Fibroblast of upper back skin (primary cell): ENCODE measurements at regions not wholly inside any gene's neighbourhood (a gene's known extent, or its start where the extent isn't known, plus 50 kb on each side); places are given as distances from the start of the nearest gene placed in this dataset.
A peak's percentile ranks its signal among the peaks of the same experiment; 100 is the strongest.

ENCODE experiments used
- DNase-seq: peaks from one replicate; pipeline ENCODE4 v3.0.0-alpha.2; 2013

DNA sequence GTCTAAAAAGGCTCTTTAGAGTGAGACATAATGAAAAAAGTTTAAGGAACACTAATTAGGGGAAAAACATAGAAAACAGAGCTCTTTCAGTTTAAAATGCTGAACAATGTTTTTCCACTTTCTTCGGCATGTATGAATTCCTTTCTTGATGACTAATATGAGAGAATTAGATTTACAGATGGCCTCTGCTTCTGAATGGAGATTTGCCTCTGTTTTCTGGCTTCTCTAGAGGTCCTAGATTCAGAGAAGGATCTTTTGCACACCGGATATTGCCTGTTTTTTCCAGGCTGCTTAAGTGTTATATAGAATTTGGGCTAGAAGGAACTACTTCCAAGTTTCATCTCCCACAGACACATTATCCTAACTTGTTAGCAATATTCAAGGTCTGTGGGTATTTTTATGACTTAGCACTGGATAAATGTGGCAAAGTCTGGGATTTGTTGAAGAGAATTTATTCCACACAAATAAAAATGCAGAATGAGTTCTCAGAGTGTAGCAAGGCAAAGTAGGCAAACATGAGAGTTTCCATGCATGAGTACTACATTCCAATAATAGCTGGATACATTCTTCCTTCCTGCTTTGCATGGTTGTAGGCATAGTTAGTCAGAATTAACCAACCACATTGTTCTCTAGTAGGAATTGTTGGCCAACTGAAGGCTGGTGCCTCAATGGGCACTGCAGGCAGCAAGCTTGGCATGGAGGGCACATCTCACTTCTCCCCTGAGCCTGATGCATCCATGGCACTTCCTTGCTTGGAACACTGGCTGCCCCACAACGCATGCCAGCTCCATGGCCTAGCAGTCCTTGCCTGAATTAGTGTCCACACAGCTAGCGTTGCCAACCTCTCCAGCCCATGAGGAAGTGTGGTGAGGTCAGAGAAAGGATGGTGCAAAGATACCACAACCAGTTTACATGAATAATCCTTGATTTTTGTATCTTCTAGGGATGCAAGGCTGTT lies 224.2 kb downstream of the CLIC5 start:
- DNase-seq, result peak; percentile 87

DNA sequence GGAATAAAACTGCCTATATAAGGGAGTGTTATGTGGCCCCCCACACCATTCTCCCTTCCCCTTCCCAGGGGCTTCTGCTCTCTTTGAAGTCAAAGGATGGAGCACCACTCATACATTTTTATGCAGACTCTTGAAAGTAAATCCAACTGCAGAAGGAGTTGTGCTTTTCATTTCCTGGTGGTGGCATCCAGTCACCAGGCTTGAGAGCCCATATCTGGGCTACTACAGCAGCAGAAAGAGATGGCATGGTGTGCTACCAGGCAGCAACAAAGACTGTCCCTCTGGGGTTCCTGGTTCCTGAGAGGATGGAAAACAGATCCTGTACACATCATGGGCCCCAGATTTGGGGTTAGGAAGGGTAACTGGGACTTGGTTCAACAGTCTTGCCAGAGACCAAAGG lies 226.4 kb downstream of the CLIC5 start:
- DNase-seq, result no peak

DNA sequence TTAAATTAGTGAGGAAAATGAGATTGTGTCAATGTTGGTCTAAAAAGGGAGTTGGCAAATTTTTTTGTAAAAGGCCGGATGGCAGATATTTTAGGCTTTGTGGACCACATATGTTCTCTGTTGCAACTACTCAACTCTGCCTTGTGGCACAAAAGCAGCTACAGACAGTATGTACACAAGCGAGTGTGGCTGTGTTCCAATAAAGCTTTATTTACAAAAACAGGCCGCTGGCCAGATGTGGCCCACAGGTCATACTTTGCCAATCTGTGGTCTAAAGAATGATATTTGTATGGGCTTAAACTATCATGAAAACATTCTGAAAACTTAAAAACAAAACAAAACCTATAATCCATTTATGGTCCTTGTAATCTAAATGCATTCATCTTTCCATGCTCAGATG lies 228.3 kb downstream of the CLIC5 start:
- no peak for DNase-seq

DNA sequence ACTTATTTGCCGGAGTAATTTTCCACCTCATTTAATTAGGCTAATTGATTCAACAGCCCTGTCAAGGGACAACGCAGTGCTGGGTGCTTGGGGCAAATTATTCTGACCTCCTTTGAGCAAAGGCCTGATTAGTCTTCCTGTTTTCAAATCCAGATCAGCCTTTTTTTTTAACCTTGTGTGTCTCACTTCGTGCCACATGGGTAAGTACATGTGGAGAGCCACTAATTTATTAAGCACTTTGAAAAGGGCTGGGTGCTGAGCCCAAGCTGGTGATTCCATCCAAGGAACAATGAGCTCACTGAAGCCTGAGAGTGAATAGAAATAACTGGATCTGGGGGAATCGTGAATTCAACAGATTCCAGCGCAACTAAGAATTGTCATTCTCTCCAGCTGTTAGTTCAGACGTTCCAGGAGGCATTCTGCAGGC lies 229.3 kb downstream of the CLIC5 start:
- no peak for DNase-seq

DNA sequence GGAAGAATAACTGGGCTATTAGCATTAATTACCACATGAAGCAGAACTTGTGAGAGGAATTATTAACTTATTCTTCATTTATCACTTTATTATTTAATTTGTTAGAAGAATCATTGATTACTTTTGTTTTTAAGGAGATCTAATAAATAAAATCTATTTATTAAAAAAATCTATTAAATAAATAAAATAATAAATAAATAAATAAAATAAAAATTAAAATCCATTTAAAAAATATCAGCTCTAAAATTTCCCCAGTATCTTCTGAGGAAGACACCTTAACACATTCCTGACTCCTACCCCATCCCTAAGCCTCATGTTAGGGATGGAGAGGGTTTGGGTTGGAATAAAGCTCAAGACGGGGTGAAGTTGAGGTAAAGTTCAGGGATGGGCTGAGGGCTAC lies 231.4 kb downstream of the CLIC5 start:
- no peak for DNase-seq

DNA sequence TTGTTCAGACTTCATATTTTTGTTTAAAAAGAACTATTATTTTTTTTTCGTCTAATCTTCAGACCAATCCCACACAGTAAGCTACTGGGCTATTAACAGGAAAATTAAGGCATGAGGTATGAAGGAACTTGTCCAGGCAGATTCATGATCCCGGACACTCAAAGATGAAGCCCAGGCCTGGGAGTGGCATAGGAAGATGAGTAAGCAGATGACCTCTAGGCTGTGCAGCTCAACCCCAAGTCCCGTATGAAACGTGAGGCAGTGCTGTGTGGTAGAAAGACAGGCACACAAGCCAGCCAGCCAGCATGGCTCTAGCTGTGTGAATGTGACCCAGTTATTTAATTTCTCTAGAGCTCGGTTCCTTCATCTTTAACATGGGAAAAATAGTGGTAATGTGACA lies 231.9 kb downstream of the CLIC5 start:
- no peak for DNase-seq

DNA sequence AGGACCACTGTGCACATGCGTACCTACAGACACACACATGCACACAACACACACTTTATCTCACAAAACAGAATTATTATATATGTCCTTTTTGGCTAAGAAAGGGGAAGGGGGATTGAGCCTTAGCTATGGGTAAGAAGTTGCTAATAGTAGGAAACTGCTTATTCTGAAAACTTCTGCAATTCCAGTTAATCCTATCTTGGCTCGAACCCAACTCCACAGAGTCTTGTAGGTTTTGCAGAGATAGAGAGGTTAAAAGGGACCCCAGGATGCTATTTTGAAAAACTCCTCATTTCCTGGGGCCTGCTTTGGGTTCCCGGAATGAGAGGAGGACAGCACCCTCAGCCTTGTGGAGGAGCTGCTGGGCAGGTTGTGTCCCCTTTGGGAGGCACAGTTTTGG lies 233.8 kb downstream of the CLIC5 start:
- no peak for DNase-seq

DNA sequence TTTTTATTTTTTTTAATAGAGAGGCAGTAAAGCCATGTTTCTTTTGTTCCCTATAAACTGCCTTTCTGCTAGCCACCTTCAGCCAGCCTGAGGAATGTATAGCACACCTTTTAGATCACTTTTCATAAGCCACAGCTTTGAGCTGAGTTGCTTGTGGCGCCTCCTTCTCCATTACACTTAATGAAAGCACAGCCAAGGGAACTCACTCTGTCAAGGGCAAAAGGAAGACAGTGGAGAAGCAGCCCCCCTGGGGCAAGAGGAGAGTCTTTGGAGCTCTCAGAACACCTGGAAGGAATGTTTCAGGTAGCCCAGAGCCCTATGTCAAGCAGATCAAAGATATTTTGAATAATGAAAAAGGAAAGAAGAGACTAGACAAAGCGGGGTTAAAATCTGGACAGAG lies 235.1 kb downstream of the CLIC5 start:
- no peak for DNase-seq

DNA sequence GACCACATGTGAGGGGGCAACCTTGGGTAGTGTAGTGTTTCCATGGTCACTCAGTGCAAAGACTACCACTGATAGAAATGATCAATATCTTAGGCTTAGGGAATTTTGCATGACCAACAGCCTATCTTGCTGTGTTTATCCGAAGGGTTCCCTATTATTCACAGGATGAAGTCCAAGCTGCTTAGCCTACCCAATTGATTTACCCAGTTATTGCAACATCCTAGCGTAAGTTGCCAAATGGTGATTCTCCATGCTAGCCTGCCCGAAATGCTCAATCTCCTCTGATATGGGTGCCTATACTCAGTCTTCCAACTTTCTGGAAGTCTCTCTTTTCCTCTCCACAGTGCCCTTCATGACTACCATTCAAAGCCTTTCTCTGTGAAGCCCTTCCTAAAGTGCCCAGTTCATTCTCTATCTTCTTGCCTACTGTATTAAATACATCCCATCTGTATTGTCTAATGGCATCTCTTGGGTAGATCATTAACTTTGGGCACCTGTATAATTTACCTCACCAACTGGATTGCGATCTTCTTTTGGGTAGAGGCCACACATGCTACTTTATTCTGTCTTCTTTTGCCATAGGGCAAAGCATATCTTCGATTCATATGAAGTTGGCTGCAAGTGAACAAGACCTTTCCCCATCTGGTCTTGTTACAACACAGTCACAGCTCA lies 240.5 kb downstream of the CLIC5 start:
- DNase-seq, result no peak

DNA sequence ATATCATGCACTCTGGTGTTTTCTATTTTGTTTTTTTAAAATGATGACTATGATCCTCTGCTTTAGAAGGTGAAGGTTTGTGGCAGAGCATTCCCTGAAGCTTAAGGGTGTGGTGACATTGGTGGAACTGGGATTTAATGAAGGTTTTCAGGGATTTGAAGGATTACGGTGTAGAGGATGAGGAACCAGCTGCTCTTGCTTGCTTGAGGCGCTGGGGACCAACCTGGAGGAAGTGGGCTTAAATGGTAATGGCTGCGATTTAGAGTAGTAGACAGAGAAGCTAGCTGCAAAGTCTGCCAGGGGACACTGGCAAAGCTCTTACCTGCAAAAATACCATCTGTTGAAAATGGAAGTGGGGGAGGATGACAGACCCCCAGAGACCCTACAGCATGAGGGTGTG lies 241.8 kb downstream of the CLIC5 start:
- no peak for DNase-seq

DNA sequence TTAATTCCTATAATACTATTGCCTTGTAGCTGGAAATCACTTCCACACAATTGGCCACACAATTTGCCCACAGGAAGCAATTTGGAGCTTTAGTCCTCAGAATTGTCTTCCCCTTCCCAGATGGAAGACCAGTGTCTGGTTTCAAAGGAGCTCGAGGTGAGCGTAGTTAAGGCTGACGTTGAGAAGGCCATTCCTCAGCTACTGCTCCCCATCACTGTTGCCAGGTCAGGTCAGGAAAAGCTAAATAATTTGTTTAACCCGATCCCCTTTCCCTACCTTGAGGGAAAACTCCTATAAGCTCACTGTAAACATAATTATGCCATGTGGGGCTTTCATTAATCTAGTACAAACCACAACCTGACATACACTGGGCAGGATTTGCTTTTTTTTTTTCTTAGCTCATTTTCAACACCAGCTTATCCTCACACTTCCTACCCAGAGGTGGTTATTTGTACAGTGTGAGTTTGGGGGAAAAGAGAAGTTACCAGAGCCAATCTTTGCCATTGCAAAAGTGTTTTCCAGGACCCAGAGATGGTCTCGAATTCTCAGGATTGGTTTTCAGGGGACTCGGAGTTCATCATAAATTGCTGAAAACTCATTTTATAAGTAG lies 242.7 kb downstream of the CLIC5 start:
- DNase-seq, result no peak

DNA sequence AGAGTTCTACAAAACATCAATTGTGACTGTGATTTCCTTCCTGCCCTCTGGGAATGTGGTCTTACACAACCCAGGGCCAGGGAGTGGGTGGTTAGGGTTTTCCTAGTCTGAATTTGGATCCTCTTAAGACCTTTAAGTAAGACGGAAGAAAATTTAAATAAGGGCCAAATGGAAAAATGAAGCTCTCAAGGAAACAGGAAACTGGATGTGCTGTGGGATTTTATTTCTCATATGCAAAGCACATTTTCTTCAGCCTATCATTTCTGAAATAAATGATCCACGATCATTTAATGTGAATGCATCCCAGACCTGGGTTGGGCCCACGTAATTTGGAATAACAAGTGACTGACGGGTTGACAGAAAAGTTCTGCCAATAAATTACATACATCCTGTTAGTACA lies 243.6 kb downstream of the CLIC5 start:
- no peak for DNase-seq

DNA sequence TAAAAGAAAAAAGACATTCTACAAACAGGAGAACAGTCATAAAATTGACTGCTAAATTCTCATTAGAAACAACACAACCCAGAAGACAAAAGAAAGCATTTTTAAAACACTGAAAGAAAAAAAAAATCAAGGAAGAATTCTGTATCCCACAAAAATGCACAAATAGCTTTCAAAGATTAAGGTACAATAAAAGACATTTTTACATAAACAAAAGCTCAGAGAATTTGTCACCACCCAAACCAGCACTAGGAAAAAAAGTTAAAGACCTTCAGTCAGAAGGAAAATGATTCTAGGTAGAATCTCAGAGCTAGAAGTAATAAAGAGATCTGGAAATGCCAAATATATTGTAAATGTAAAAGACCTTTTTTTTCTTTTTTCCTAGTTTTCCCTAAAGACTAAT lies 252.4 kb downstream of the CLIC5 start:
- no peak for DNase-seq

DNA sequence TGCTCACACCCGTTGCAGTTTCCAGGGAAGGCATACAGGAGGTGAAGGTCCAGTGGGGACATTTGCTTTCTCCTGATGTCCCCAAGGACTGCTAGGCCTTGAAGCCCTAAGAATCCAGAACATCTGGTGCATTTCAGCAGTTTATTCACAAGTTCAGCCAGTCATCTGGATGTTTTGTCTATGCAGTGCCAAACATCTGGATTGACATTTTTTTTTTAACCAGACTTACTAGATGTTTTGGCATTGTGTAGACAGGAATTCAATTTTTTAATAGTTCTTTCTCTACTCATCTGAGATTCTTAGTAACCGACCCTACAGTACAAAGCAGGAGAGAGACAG lies 256.2 kb downstream of the CLIC5 start:
- peak; percentile 69 for DNase-seq

DNA sequence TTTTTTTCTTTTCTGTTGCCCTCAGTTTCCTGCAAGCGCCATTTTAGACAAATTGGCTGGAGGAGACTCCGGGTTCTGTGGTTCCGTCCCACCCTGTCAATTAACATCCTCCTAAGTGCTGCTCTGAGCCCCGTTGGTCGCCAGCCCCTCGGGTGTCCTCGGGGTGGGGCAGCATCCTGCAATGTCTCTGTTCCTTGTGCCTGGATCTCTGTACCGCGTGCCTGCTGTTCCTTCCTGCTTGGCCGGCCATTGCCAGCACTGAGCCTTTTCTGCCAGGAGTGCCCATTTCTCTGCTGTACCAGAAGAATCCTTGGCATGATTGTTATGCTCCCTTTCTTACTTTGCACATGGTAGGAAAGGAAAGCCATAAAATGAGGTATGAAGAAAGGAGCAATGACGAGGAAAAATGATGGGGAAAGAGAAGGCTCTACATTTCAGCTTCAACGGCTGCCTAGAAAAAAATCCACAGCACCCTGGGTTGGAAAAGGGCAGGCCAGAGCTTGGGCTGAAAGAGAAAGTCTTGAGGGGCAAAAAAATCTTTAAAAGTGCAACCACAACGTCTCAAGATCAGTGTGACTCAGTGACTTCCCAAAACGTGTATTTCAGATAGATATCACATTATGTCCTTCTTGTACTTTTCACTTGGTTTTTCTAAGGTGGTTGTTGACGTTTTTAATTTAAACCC lies 256.7 kb downstream of the CLIC5 start:
- DNase-seq, result no peak

DNA sequence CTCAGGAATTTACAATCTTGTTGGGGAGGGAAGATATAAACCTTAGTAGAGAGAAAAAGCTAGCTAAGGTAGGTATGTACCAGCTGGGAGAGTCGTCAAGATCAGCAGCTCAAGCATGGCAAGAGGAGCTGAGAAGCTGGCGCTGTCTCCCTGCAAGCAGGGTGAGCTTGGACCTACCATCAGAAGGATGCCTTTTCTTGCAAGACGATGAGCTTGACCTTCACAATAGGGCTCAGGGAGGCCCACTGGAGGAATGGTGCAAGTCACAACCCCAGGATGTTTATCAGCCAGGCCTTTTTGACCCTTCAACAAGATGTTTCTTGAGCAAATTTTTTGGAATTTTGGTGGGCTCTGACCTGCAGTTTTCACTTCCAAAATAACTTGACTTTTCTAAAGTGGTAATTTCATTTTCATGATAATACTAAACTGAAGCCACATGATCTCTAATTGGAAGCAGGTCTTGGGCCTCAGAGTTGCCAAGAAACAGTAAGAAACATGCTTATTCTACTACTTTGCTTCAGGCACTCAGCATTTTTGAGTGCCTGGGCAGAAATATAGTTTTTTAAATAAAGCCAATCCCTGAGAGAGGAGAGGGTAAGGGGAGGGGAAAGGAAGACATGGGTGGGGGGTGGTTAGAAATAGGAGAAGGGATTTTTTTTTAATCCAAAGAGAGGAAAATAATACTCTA lies 258.1 kb downstream of the CLIC5 start:
- peak; percentile 70 for DNase-seq

DNA sequence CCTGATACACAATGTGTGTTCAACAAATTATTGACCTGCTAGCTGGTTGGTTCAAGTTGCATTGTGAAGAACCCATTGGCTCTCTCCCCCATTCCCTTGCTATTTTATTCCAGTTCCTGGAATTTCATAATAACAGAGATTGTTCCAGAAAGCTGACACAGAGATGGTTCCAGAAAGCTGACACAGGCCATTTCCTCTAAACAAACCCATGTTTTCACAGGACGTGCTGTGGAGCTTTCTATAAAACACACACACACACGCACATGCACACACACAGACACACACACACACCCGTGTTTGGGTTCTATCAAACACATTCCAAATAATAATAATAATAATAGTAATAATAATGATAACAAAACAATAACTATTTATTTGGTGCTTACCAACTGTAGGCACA lies 259.1 kb downstream of the CLIC5 start:
- DNase-seq, result no peak

DNA sequence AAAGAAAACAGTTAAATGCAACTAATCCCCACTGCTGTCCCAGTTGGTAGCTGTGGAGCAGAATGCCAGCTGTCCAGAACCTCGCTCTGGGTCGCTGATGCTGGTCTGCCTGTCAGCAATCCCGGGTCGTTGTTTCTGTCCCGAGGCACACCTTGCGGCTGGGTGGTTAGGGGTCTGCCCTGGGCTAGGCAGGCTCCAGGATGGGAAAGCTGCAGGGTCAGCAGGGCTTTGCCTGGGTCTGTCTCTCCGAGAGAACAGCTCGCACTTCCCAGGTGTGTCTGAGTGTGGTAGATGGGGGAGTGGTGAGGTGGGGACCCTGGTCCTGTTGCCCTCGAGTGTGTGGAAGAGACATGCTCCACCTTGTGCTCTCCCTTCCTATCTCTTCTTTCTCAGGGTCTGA lies 261.2 kb downstream of the CLIC5 start:
- no peak for DNase-seq

DNA sequence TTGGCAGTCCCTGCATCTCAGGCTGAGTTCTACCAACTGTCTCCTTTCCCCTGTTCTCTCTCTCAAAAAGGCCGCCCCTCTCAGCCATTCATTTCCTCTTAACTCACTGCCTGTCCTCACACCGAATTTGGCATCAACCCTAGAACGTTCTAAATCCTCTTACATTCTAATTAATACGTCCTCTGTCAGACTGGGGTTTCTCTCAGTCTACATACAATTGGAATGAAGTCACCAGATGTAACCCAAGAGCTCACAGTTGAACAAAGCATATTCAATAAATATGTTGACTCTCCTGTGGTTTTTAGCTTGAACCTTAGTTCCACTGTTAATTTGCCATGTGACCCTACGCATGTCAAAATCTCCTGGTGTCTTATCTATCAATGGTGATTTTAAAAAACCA lies 269.6 kb downstream of the CLIC5 start:
- DNase-seq, result peak; percentile 96

DNA sequence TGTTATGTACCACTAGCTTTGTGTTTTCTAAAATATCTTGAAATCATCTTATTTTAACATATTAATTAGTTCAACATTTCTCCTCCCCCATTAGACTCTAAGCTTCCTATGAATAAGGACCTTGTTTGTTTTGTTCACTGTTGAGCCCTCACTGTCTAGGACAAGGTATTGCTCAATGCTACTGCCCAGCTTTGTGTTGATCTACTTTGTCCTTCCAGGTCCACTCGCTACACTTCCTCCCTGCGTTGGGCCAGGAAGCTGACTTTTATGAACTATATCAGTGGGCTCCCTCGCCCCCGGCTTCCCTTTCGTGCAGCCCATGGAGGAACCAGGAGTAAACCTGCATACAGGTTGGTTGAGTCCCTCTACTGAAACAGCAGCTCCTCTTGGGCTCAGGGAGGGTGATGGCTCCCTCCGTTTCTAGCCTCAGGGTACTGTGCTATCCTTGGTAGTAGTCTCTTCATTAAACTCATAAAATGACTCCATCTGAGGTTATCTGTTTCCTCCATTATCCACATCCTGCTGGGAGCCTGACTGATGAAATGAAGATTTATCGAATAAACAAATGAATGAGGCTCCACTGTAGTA lies 272.5 kb downstream of the CLIC5 start:
- DNase-seq, result no peak

DNA sequence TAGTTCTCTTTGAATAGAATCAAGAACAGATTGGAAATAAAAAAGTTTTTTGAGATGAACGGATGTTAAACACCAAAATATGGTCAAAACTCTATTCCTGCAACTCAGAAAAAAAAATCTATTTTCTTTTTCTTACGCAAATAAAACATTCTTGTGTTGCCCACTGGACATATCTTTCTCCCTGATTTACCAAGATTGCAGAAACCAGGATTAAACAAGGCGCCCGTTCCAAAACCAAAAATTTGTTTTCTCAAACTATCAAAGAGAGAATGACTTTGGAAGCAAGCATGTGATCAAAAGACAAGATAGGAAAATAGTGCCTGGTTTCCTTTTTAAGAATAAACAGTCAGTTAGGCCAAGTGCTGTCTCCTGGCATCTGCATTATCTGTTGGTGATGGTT lies 273.1 kb downstream of the CLIC5 start:
- no peak for DNase-seq

DNA sequence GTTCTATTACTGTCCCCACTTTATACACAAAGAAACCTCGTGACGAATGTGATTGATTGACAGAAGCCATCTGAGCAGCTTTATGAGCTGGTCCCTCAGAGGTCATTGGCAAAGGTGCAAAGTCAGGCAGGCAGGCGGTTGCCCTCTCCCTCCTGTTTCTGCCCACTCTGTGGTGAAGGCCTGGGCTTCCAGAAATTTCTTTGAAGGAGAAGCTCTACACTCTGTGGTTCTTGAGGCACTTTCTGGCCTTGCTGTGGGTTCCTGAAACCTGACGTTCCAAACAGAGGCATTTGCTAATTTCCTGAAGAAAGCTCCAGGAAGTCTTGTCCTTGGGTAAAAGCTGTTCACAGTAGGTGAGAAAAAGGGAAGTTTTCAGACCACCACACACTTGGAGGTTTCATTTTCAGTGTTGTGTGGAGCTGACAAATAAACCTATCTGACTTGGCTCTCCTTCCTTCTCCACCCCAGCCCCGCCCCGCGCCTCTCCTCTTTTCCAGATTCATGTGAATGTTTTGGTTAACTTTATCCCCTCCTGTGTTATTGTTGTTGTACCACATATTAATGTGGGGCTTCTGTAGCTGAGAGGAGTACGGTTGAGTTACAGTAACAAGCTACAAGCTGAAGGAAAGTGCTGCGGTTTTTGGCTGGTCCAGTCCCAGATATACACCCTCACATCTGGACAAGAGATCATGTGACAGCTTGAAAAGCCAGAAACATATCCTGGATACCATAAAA lies 274.1 kb downstream of the CLIC5 start:
- peak; percentile 78 for DNase-seq
